ENCODE measurements at regions not wholly inside any gene's neighbourhood (a gene's known extent, or its start where the extent isn't known, plus 50 kb on each side); places are given as distances from the start of the nearest gene placed in this dataset.

DNA sequence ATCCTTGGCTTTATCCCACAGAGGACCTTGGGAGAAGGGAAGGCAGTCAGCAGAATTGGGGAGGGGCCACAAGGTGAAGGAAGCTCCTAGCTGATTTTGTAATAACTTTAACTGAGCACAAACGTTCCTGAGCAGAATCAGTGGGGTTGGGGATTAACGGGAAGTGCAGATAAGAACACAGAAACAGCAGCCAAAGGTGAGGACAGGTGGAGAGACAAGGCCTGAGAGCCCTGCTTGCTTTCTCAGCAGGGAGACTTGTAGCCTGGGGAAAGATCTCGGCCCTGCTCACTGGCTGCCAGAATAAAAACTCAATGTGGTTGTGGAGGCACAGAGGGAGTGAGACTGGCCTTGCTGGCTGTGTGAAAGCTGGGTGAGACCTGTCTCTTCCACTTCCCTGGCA lies 265.2 kb upstream of the FAT3 start:
- no peak for DNase-seq (ENCODE audit: low read depth, low spot score)

GRCh38 chr11:91956711-91957110 lies 267.9 kb upstream of the FAT3 start:
- DNase-seq (ENCODE audit: low read depth, low spot score): no peak

DNA sequence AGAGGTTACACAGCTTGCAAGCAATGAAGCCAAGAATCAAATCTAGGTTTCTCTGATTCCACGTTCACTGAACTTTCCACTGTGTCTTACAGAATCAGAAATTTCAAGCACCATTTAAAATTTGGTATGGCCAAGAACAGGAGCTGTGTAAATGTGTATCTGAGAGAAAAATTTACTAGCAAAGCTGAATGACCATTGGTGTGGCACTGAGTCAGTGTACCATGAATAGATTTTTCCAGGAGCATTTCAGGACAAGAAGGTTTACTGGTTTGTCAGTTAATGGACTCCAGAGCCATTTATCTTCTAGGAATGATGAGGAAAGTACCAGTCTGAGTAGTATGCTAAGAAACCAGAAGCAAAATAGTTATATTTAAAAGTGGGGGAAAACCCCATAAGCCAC lies 269.4 kb upstream of the FAT3 start:
- no peak for DNase-seq (ENCODE audit: low read depth, low spot score)

GRCh38 chr11:91952056-91952455 lies 272.6 kb upstream of the FAT3 start:
- DNase-seq (ENCODE audit: low read depth, low spot score): no peak

DNA sequence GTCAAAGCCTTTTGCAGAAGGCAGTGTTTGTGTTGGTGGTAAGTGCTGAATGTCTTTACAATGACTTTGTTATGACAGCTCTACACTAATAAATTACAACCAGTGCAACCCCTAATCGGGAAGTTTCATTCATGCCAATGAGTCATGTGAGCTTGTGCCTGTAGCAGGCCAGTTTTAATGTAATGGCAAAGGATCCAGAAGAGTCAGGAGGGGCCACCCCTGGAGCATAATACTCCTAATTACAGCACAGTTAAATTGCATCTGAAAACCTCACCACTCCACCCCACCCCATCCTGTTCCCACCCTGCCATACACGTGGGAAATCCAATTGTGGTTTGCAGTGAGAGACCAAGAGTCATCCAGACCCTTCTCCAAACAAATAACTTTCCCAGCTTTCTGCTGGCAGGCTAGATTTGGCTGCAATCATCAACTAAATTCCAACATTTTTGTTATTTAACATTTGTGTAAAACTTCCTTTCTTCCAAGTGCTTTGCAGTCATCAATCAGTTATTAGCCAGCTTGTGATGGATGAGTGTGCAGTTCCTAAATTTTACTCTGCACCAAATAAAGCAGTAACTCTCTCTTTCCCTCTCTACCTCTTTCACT lies 277.3 kb upstream of the FAT3 start:
- DNase-seq (ENCODE audit: low read depth, low spot score): no peak

GRCh38 chr11:91946397-91946951 lies 278.1 kb upstream of the FAT3 start:
- DNase-seq (ENCODE audit: low read depth, low spot score): no peak

DNA sequence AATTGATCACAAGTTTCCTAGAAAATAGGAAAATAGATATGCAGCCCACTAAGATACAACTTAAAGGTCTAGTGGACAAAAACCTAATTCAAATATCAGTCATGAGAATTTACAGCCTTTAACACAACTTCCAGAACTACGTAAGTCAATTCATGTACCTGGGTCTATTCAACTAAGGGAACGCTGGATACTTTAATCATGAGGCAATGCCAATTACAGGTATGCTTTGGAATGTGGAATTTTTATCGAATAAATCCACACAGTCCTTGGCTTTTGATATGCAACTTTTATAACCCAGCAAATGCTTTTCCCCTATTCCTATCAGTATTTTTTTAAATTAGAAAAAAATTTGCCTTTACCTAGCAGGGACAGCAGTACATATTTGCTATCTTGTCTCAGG lies 289.5 kb upstream of the FAT3 start:
- DNase-seq (ENCODE audit: low read depth, low spot score): no peak

GRCh38 chr11:91932151-91932821 lies 292.3 kb upstream of the FAT3 start:
- DNase-seq (ENCODE audit: low read depth, low spot score): no peak

DNA sequence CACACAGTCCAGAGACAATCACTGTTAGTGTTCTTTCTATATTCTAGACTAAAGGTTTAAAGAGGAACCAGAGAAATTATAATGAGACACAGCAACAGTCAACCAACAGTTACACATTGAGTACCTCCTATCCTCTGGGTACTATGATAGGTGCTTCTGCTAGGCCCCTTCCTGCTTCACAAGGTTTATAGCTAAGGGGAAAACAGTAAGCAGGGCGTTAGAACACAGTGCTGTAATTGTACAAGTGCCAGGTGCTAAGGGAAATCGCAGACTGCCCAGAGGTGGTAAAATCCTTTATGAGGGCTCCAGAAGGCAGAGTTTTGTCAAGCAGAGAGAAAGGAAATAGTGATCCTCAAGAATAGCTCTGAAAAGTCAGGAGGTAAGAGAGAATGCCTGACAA lies 297.2 kb upstream of the FAT3 start:
- DNase-seq (ENCODE audit: low read depth, low spot score): no peak

GRCh38 chr11:91926965-91927364 lies 297.7 kb upstream of the FAT3 start:
- DNase-seq (ENCODE audit: low read depth, low spot score): no peak

- DNase-seq (ENCODE audit: low read depth, low spot score): no peak
Observed at GRCh38 chr11:91922846-91923245, 301.8 kb upstream of the FAT3 start.

GRCh38 chr11:91921974-91922373 lies 302.6 kb upstream of the FAT3 start:
- no peak for DNase-seq (ENCODE audit: low read depth, low spot score)

- no peak for DNase-seq (ENCODE audit: low read depth, low spot score)
Observed at GRCh38 chr11:91913407-91913806, 311.2 kb upstream of the FAT3 start.

DNA sequence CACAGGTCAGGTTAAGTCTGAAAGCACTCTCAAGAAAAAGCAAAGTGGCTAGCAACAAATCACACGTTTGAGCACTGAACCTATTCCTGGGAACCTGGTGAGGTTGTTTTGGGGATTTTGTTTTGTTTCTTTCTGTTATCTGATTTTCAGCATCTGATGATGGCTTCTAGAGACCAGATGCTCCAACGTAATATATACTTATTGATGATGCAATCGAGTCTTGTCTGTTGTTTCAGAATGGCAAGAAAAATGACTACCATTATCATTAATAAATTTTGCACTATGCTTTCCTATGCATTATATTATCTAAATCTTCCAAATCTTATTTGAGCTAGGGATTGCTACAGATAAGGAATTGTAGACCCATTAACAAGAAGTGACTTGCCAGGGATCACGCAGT lies 312.3 kb upstream of the FAT3 start:
- no peak for DNase-seq (ENCODE audit: low read depth, low spot score)

DNA sequence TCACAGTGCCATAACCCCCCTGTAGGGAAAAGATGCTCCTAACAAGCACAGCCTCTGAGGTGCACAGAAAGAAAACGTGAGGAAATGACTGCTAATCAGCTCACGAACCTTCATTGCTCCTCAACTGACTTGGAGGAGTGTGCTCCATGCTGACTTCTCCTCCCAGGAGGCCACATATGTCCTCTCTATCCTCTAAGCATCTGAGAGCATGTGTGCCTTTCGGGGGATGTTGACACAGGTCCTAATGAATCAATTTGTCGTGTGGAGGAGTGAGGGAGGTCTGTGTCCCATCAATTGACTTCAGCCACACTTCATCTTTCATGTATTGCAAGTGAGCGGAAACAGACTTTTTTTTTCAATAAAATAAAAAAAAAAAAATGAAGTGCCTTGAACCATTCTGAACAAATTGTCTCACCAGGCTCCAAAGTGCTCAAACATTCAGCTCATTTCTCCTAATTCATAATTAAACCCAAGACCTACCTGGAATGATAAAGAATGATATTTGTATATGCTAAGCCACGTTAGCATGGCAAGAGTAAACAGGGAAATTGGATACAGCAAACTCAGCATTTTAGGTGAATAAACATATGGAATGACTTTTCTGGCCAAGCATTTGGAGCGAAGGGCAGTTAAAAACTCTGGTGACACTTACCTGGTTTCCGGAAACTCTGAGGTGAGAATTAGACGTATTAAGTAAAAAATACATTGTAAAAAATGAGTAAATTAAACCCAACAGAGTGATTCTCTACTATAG lies 317.6 kb upstream of the FAT3 start:
- DNase-seq (ENCODE audit: low read depth, low spot score): no peak

- DNase-seq (ENCODE audit: low read depth, low spot score): no peak
Observed at GRCh38 chr11:91904792-91905785, 319.5 kb upstream of the FAT3 start.

DNA sequence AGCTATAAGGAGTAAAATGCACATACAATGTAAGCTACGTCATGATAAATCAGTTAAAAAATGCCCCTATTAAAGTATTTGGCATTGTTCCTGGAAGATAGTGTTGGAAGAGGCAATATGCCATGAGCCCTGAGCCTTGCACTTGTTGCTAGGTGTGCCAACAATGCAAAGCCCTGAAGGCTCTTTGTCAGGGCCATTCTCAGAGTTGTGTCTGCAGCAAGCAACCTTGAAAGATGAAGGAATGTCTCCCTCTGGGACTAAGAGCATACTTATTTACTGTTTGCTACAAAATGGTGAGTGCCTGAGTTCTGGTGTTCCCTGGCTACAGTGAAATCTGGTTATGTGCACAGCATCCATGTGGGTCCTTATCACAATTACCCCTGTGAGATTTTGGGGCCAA lies 322.3 kb upstream of the FAT3 start:
- no peak for DNase-seq (ENCODE audit: low read depth, low spot score)

GRCh38 chr11:91880660-91881059 lies 344.0 kb upstream of the FAT3 start:
- DNase-seq (ENCODE audit: low read depth, low spot score): no peak

GRCh38 chr11:91876746-91877145 lies 347.9 kb upstream of the FAT3 start:
- no peak for DNase-seq (ENCODE audit: low read depth, low spot score)

GRCh38 chr11:91872243-91872642 lies 352.4 kb upstream of the FAT3 start:
- DNase-seq (ENCODE audit: low read depth, low spot score): no peak

- DNase-seq (ENCODE audit: low read depth, low spot score): no peak
Observed at GRCh38 chr11:91871791-91872190, 352.8 kb upstream of the FAT3 start.

GRCh38 chr11:91871048-91871447 lies 353.6 kb upstream of the FAT3 start:
- no peak for DNase-seq (ENCODE audit: low read depth, low spot score)

All from smooth muscle cell of the brain vasculature (primary cell).